ENCODE measurements at regions not wholly inside any gene's neighbourhood (a gene's known extent, or its start where the extent isn't known, plus 50 kb on each side); places are given as distances from the start of the nearest gene placed in this dataset.

DNA sequence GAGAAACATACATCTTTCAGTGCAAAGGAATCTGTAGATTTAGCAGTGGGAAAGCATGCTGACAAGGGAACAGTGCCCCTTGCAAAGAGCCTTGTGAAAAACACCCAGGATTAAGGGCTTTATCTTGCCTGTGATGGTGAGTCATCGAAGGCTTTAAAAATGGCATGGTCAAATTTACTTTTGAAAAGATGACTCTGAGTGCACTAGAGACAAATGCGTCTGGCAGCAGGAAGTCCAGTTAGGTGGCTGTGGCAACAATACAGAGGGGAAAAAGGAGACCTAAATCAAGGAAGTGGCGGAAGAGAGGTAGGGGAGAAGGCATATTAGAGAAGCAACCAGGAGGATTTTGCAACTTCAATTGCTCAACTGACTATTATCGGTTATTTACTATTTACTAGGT is 472.6 kb upstream of the CPEB2 start:
- TF ChIP-seq GATA2 (CRISPR knock-in tag; IDR thresholded peaks at IDR 0.05), result no peak
- TF ChIP-seq, protein P1, sequence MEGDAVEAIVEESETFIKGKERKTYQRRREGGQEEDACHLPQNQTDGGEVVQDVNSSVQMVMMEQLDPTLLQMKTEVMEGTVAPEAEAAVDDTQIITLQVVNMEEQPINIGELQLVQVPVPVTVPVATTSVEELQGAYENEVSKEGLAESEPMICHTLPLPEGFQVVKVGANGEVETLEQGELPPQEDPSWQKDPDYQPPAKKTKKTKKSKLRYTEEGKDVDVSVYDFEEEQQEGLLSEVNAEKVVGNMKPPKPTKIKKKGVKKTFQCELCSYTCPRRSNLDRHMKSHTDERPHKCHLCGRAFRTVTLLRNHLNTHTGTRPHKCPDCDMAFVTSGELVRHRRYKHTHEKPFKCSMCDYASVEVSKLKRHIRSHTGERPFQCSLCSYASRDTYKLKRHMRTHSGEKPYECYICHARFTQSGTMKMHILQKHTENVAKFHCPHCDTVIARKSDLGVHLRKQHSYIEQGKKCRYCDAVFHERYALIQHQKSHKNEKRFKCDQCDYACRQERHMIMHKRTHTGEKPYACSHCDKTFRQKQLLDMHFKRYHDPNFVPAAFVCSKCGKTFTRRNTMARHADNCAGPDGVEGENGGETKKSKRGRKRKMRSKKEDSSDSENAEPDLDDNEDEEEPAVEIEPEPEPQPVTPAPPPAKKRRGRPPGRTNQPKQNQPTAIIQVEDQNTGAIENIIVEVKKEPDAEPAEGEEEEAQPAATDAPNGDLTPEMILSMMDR (IDR thresholded peaks at IDR 0.05), result no peak
- TF ChIP-seq ELF1 (IDR thresholded peaks at IDR 0.05), result no peak
- TF ChIP-seq RFX5 (IDR thresholded peaks at IDR 0.05; ENCODE audit: low read length), result no peak
- TF ChIP-seq REST (IDR thresholded peaks at IDR 0.05; ENCODE audit: low read depth, low read length), result no peak
- TF ChIP-seq, protein P2, sequence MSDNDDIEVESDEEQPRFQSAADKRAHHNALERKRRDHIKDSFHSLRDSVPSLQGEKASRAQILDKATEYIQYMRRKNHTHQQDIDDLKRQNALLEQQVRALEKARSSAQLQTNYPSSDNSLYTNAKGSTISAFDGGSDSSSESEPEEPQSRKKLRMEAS (IDR thresholded peaks at IDR 0.05; ENCODE audit: low read depth), result no peak
- TF ChIP-seq MXI1 (IDR thresholded peaks at IDR 0.05; ENCODE audit: low read depth, low read length), result no peak
- no peak for TF ChIP-seq NFIC (IDR thresholded peaks at IDR 0.05; ENCODE audit: borderline replicate concordance)
- no peak for TF ChIP-seq RCOR1 (IDR thresholded peaks at IDR 0.05; ENCODE audit: low read length)
- TF ChIP-seq EP300 (IDR thresholded peaks at IDR 0.05; ENCODE audit: borderline replicate concordance in 1 of 2, low read depth in 1 of 2, low read length in 1 of 2), result no peak

Data from SK-N-SH (cell line).